K562 (cell line): ENCODE measurements at regions not wholly inside any gene's neighbourhood (a gene's known extent, or its start where the extent isn't known, plus 50 kb on each side); places are given as distances from the start of the nearest gene placed in this dataset.
A peak's percentile ranks its signal among the peaks of the same experiment; 100 is the strongest.

Source experiments
- AFF1 ChIP-seq, 2 experiments: fragments of 450-650 bp; IDR thresholded peaks; 2 replicates each; pipeline ENCODE4 v1.6.1; 2018; ENCODE audit warnings: mild to moderate bottlenecking in 2 of 2, low read depth in 1 of 2; ENCODE audit not compliant: partially characterized antibody in 2 of 2
- FOXK2 ChIP-seq, 2 experiments: fragments of 450-650 bp; IDR thresholded peaks in 1 of 2; conservative IDR thresholded peaks in 1 of 2; 2 replicates each; pipeline ENCODE4 v1.6.1; 2016; ENCODE audit warnings: low read depth in 2 of 2, mild to moderate bottlenecking in 1 of 2
- HMG20B ChIP-seq: fragments of 250-450 bp; sonication (Bioruptor Pico); IDR thresholded peaks from 2 replicates; pipeline ENCODE4 v1.5.0; 2021; ENCODE audit warnings: mild to moderate bottlenecking
- MXI1 ChIP-seq: IDR thresholded peaks from 2 replicates; pipeline ENCODE4 v1.6.1; 2011; ENCODE audit warnings: low read depth, mild to moderate bottlenecking, improper control_type of control experiment, low read length
- NFXL1 ChIP-seq: fragments of 450-650 bp; formaldehyde crosslinking; IDR thresholded peaks from 2 replicates; pipeline ENCODE4 v1.4.0; 2021; ENCODE audit warnings: mild to moderate bottlenecking
- NR2C2 ChIP-seq, 2 experiments: fragments of 200-800 bp in 1 of 2; sonication (Bioruptor generic) in 1 of 2; sonication (generic) in 1 of 2; formaldehyde crosslinking in 1 of 2; IDR thresholded peaks; 2 replicates each; pipeline versions ENCODE4 v1.6.1 to v1.8.0; 2016 to 2022; ENCODE audit warnings: mild to moderate bottlenecking in 1 of 2, missing compliant biosample characterization in 1 of 2, missing genetic modification characterization in 1 of 2, missing genetic modification reagents in 1 of 2
- PRMT5 ChIP-seq: sonication (generic); formaldehyde crosslinking; IDR thresholded peaks from 2 replicates; pipeline ENCODE4 v1.5.0; 2020; ENCODE audit warnings: missing genetic modification reagents
- RERE ChIP-seq: sonication (generic); formaldehyde crosslinking; IDR thresholded peaks from 2 replicates; pipeline ENCODE4 v1.8.0; 2023; ENCODE audit warnings: missing genetic modification reagents, mild to moderate bottlenecking, borderline replicate concordance
- ZNF23 ChIP-seq: fragments of 250-450 bp; sonication (Bioruptor Pico); IDR thresholded peaks from 2 replicates; pipeline ENCODE4 v1.4.0; 2020; ENCODE audit warnings: mild to moderate bottlenecking
- ZNF408 ChIP-seq: fragments of 250-450 bp; sonication (Bioruptor Pico); IDR thresholded peaks from 2 replicates; pipeline ENCODE4 v1.4.0; 2020; ENCODE audit warnings: low read depth, mild to moderate bottlenecking, moderate library complexity
- ZNF518B ChIP-seq: fragments of 250-450 bp; sonication (Bioruptor Pico); IDR thresholded peaks from 2 replicates; pipeline ENCODE4 v1.5.0; 2021; ENCODE audit warnings: mild to moderate bottlenecking, moderate library complexity
- ZNF695 ChIP-seq: fragments of 450-650 bp; formaldehyde crosslinking; IDR thresholded peaks from 2 replicates; pipeline ENCODE4 v1.4.0; 2020; ENCODE audit warnings: mild to moderate bottlenecking, moderate library complexity
- ZNF699 ChIP-seq: fragments of 250-450 bp; sonication (Bioruptor Pico); IDR thresholded peaks from 2 replicates; pipeline ENCODE4 v1.8.0; 2021; ENCODE audit warnings: mild to moderate bottlenecking, moderate library complexity; ENCODE audit not compliant: insufficient replicate concordance

GRCh38 chr6:15905488-15906419, 223.1 kb upstream of the MYLIP start (continued):
- TF ChIP-seq RERE (CRISPR knock-in tag) (0 out of 2 replicates have a peak, but pooled peaks have one; percentile 75), ZNF695 (CRISPR knock-in tag) (no peak), MXI1 (no peak), NR2C2 (CRISPR knock-in tag; IDR thresholded peaks at IDR 0.05) (peak; percentile 44; the same call in 1 of the 2 replicates), NR2C2 (tag; IDR thresholded peaks at IDR 0.05) (peak; percentile 83), HMG20B (CRISPR knock-in tag) (no peak), ZNF23 (CRISPR knock-in tag) (no peak), PRMT5 (CRISPR knock-in tag) (no peak), NFXL1 (CRISPR knock-in tag) (no peak), AFF1 (IDR thresholded peaks at IDR 0.05; ENCODE audit: low read depth in 1 of 2, partially characterized antibody in 2 of 2) (peak in 1 of 2 experiments; percentile 85), FOXK2 (conservative IDR thresholded peaks at IDR 0.05 in 1 of 2, IDR thresholded peaks at IDR 0.05 in 1 of 2; ENCODE audit: low read depth in 2 of 2) (peak; percentile 82 to 88), ZNF518B (no peak), ZNF408 (CRISPR knock-in tag) (no peak), ZNF699 (CRISPR knock-in tag) (no peak)
